ENCODE measurements at regions not wholly inside any gene's neighbourhood (a gene's known extent, or its start where the extent isn't known, plus 50 kb on each side); places are given as distances from the start of the nearest gene placed in this dataset.

DNA sequence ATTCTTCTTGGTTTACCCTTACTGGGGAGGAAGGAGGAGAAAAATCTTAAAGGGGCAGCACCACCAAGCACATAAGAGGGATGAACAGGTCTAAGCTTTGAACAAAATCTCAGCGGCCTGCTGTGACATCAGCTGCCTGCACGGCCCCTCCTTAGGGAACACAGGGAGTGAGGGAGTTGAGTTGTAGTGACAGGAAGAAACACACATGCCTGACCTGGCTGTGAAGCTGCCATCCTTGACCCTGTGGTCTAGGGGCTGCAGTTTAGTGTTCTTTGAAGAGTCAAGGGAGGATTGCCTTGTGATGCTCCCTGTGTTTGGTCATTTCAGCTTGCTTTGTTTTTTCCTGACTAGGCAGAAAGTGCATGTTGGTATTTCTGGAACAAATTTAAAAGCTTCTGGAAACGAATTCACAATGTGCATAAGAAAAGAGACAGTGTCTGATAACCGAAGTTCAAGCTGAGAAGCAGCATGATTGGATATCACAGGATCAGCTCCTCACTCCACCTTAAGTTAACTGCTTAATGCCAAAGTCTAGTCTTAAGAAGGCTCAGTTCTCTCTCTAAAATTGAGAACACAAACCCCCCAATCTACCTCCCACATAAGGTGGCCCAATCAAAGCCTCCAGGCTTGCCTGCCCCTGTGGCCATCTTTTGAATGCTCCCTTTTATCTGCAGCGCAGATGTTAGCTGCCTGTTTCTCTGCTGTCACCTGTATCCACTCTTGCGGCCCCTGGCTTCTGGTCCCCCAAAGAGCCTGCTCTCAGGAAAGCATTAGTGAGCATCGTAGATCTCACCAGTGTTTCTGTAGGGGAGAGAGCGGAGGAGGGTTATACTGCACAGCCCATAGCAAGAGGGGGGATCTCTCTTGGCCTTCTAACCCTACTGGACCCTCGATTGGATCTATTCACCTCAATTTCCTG lies 82.2 kb downstream of the SCN11A start:
- DNase-seq: peak; percentile 10
- H3K27me3 ChIP-seq (ENCODE audit: insufficient read depth, low read depth, severe bottlenecking): peaks cover 26% of the 10 kb centered on the region
- no peak overlapping the region for H3K4me3 ChIP-seq (ENCODE audit: low read depth, low read length)
- TF ChIP-seq, protein P1, sequence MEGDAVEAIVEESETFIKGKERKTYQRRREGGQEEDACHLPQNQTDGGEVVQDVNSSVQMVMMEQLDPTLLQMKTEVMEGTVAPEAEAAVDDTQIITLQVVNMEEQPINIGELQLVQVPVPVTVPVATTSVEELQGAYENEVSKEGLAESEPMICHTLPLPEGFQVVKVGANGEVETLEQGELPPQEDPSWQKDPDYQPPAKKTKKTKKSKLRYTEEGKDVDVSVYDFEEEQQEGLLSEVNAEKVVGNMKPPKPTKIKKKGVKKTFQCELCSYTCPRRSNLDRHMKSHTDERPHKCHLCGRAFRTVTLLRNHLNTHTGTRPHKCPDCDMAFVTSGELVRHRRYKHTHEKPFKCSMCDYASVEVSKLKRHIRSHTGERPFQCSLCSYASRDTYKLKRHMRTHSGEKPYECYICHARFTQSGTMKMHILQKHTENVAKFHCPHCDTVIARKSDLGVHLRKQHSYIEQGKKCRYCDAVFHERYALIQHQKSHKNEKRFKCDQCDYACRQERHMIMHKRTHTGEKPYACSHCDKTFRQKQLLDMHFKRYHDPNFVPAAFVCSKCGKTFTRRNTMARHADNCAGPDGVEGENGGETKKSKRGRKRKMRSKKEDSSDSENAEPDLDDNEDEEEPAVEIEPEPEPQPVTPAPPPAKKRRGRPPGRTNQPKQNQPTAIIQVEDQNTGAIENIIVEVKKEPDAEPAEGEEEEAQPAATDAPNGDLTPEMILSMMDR (IDR thresholded peaks at IDR 0.05; ENCODE audit: low read depth, low read length): no peak
- no peak overlapping the region for H3K27ac ChIP-seq
- H3K36me3 ChIP-seq: no peaks in the 10 kb centered on the region
- no peaks in the 10 kb centered on the region for H3K9me3 ChIP-seq (ENCODE audit: severe bottlenecking)

DNA sequence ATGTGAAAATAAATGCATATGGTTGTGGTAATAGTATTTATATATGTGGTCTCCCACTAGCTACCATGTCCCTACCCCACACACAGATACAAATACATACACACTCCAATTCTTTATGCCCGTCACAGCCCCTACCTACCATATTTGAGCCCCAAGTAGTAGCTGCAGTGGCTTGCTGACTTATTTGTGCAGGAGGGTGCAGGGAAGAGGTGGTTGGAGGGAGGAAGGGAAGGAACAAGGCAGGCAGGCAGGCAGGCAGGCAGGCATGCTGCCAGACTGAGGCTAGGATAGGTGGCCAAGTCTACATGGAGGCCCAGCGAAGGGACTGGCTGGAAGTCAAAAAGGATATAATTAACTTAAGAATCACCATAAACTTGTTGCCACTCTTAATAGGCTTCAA lies 82.9 kb downstream of the SCN11A start:
- Histone ChIP-seq H3K36me3 (no peaks in the 10 kb centered on the region), H3K9me3 (ENCODE audit: severe bottlenecking) (no peaks in the 10 kb centered on the region), H3K27me3 (ENCODE audit: insufficient read depth, low read depth, severe bottlenecking) (peaks cover 29% of the 10 kb centered on the region), H3K4me3 (ENCODE audit: low read depth, low read length) (no peak overlapping the region), H3K27ac (no peak overlapping the region)
- TF ChIP-seq, protein P1 (IDR thresholded peaks at IDR 0.05; ENCODE audit: low read depth, low read length): no peak
- DNase-seq: no peak

DNA sequence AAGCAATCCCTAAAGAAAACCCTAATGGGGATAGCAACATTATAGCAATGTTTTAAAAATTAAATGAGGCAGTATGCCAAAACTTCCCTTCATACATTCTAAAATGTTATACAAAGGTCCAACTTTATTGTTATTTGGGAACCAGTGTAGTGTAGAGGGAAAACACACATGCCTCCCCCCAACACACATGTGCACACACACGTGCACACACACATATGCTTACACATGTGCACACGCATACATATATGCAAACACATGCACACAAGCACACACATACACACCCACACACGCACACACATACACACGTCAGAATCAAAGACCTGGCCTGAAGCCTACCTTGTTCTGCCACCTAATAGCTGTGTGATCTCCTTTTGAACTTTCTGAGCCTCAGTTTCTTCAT lies 83.3 kb downstream of the SCN11A start:
- no peak for DNase-seq
- H3K36me3 ChIP-seq: no peaks in the 10 kb centered on the region
- H3K4me3 ChIP-seq (ENCODE audit: low read depth, low read length): no peak overlapping the region
- TF ChIP-seq, protein P1 (IDR thresholded peaks at IDR 0.05; ENCODE audit: low read depth, low read length): no peak
- H3K27me3 ChIP-seq (ENCODE audit: insufficient read depth, low read depth, severe bottlenecking): peaks cover 34% of the 10 kb centered on the region
- H3K27ac ChIP-seq: no peak overlapping the region
- H3K9me3 ChIP-seq (ENCODE audit: severe bottlenecking): no peaks in the 10 kb centered on the region

DNA sequence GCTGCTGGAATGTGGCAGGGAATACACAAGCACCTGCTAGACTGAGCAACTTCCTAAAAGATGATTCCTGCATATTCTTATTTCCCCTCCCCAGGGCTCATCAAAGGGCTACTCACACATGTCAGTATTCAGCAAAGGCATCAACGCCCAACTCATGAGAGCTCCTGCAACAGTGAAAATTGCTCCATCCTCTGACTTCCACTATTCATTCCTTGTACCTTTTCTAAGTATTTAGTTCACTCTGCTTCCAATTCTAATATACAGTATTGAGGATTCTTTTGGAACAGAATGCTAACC lies 84.1 kb downstream of the SCN11A start:
- TF ChIP-seq, protein P1 (IDR thresholded peaks at IDR 0.05; ENCODE audit: low read depth, low read length): no peak
- no peak overlapping the region for H3K4me3 ChIP-seq (ENCODE audit: low read depth, low read length)
- peaks cover 34% of the 10 kb centered on the region for H3K27me3 ChIP-seq (ENCODE audit: insufficient read depth, low read depth, severe bottlenecking)
- H3K27ac ChIP-seq: no peak overlapping the region
- DNase-seq: no peak
- no peaks in the 10 kb centered on the region for H3K36me3 ChIP-seq
- H3K9me3 ChIP-seq (ENCODE audit: severe bottlenecking): no peaks in the 10 kb centered on the region

DNA sequence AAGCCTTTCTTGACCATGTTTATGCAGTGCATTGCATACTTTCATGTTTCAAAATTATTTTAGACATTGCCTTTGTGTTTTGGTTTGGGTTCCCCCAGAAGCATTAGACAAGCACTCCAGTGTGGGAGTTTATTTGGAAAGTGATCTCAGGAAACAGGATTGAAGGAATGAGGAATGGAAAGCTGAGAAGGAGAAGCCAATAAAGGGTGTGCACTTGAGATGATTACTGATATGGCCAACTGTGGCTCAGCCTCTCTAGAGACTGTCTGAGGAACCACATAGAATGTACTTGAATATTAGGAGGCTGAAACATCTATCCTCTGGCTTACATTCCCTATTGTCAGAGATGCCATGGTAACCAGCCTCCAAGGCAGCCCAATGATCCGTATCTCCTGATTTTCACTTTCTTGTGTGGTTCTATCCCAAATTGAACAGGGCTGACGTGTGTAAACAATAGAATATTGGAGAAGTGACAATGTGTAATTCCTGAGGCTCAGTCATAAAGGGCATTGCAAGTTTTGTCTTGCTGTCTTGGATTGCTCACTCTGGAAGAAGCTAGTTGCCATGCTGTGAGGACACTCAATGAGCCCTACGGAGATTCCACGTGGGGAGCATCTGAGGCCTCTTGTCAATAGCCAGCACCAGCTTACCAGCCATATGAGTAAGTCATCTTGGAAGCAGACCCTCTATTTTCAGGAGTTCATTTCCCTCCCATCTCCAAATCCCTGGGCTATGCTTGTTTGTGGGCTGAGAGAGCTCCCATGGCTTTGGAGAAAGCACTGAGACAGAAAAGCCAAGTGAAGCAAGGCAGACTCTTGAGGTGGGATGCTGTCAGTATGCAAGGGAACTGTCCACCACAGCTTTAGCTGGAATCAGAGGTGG lies 84.7 kb downstream of the SCN11A start:
- no peaks in the 10 kb centered on the region for H3K9me3 ChIP-seq (ENCODE audit: severe bottlenecking)
- no peak overlapping the region for H3K27ac ChIP-seq
- DNase-seq: no peak
- TF ChIP-seq, protein P1 (IDR thresholded peaks at IDR 0.05; ENCODE audit: low read depth, low read length): no peak
- no peak overlapping the region for H3K4me3 ChIP-seq (ENCODE audit: low read depth, low read length)
- H3K36me3 ChIP-seq: no peaks in the 10 kb centered on the region
- peaks cover 34% of the 10 kb centered on the region for H3K27me3 ChIP-seq (ENCODE audit: insufficient read depth, low read depth, severe bottlenecking)
